ENCODE measurements at regions not wholly inside any gene's neighbourhood (a gene's known extent, or its start where the extent isn't known, plus 50 kb on each side); places are given as distances from the start of the nearest gene placed in this dataset.

GRCh38 chr6:74851596-74851995 is 354.3 kb downstream of the COL12A1 start:
- CTCF ChIA-PET, result no interaction called here
- DNase-seq (ENCODE audit: low read depth, low spot score), result peak; percentile 11
- H3K27ac ChIP-seq (ENCODE audit: low read depth, low read length), result no peak overlapping the region

DNA sequence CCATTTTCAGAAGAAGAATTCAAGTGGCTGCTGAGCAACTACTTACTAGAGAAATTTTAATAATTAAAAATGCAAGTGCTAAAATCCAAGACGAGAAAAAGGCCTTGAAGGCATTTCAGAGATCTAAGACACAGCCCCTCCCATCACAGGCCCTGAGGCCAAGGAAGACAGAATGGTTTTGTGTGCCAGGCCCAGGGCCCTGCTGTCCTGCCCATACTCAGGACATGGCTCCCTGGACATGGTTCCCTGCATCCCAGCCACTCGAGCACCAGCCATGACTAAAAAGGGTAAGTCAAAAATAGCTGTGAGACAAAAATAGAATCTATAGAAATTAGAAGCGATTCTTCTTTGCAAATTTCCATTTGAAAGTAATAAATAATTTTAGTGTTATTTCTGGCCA is 364.9 kb downstream of the COL12A1 start:
- Histone ChIP-seq H3K27me3 (ENCODE audit: control insufficient read depth, insufficient read depth, low read length) (no peaks in the 10 kb centered on the region), H3K9me3 (ENCODE audit: control insufficient read depth, insufficient read depth, low read length) (no peaks in the 10 kb centered on the region), H3K4me3 (ENCODE audit: low read depth, low read length) (no peak overlapping the region), H3K27ac (ENCODE audit: low read depth, low read length) (no peak overlapping the region)
- TF ChIP-seq CTCF (IDR thresholded peaks at IDR 0.05; ENCODE audit: low read depth, low read length), result no peak
- POLR2A ChIA-PET, result no interaction called here
- CTCF ChIA-PET, result no interaction called here
- DNase-seq (ENCODE audit: low read depth, low spot score), result no peak

More at GRCh38 chr6:74851596-74851995, 354.3 kb downstream of the COL12A1 start:
- no peak for TF ChIP-seq CTCF (IDR thresholded peaks at IDR 0.05; ENCODE audit: low read depth, low read length)
- POLR2A ChIA-PET, result no interaction called here
- Histone ChIP-seq H3K27me3 (ENCODE audit: control insufficient read depth, insufficient read depth, low read length) (no peaks in the 10 kb centered on the region), H3K9me3 (ENCODE audit: control insufficient read depth, insufficient read depth, low read length) (no peaks in the 10 kb centered on the region), H3K4me3 (ENCODE audit: low read depth, low read length) (no peak overlapping the region)

DNA sequence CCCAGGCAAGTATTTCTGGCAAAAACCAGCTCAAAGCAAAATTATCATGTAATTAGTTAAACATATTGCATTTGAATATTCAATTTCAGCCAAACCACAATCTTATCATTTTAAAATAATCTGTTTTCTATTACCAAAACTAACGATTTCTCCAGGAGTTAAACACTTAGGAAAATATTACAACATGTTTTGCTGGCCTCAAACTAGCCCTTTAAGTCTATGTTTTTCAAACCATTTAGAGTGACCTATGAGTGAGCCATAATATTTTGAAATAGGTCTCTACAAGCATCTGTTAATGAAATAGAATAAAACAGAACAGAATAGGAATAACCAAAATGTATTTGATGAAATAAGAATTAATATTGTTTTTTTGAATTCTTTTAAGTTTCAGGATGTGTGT is 370.9 kb downstream of the COL12A1 start:
- Histone ChIP-seq H3K27me3 (ENCODE audit: control insufficient read depth, insufficient read depth, low read length) (no peaks in the 10 kb centered on the region), H3K4me3 (ENCODE audit: low read depth, low read length) (no peak overlapping the region), H3K9me3 (ENCODE audit: control insufficient read depth, insufficient read depth, low read length) (no peaks in the 10 kb centered on the region), H3K27ac (ENCODE audit: low read depth, low read length) (no peak overlapping the region)
- TF ChIP-seq CTCF (IDR thresholded peaks at IDR 0.05; ENCODE audit: low read depth, low read length), result no peak
- POLR2A ChIA-PET, result no interaction called here
- CTCF ChIA-PET, result no interaction called here
- no peak for DNase-seq (ENCODE audit: low read depth, low spot score)

GRCh38 chr6:74826263-74826662 is 379.6 kb downstream of the COL12A1 start:
- TF ChIP-seq CTCF (IDR thresholded peaks at IDR 0.05; ENCODE audit: low read depth, low read length), result no peak
- POLR2A ChIA-PET, result no interaction called here
- CTCF ChIA-PET, result no interaction called here
- Histone ChIP-seq H3K9me3 (ENCODE audit: control insufficient read depth, insufficient read depth, low read length) (peaks cover 2% of the 10 kb centered on the region; the same call in 1 of the 2 replicates), H3K27me3 (ENCODE audit: control insufficient read depth, insufficient read depth, low read length) (no peaks in the 10 kb centered on the region), H3K27ac (ENCODE audit: low read depth, low read length) (no peak overlapping the region), H3K4me3 (ENCODE audit: low read depth, low read length) (no peak overlapping the region)
- no peak for DNase-seq (ENCODE audit: low read depth, low spot score)

DNA sequence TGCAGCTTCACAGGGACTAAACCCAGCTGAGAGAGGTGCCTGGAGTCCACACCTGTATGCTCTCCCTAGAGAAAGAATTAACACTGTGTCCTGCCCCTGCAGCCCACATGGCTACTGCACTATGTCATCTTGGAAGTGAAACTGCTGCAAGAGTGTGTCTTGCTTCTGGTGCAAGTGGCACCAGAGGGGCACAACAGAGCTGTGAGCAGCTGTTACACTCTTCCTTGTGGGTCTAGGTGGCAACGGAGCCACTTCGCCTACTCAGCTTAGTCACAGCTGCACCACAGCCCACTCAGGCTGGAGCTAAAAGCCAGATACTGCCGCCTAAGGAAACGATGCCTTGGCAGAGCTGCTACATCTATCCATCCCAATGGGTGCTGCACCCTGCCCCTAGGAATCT is 391.4 kb downstream of the COL12A1 start:
- TF ChIP-seq CTCF (IDR thresholded peaks at IDR 0.05; ENCODE audit: low read depth, low read length), result no peak
- CTCF ChIA-PET, result no interaction called here
- POLR2A ChIA-PET, result no interaction called here

More for the DNA sequence above, 391.4 kb downstream of the COL12A1 start:
- DNase-seq (ENCODE audit: low read depth, low spot score), result no peak
- no peaks in the 10 kb centered on the region for H3K27me3 ChIP-seq (ENCODE audit: control insufficient read depth, insufficient read depth, low read length)
- no peak overlapping the region for H3K4me3 ChIP-seq (ENCODE audit: low read depth, low read length)
- H3K27ac ChIP-seq (ENCODE audit: low read depth, low read length), result no peak overlapping the region
- H3K9me3 ChIP-seq (ENCODE audit: control insufficient read depth, insufficient read depth, low read length), result no peaks in the 10 kb centered on the region

All from AG04450 (cell line).